COR-L47 (cell line): ENCODE measurements at regions not wholly inside any gene's neighbourhood (a gene's known extent, or its start where the extent isn't known, plus 50 kb on each side); places are given as distances from the start of the nearest gene placed in this dataset.
A peak's percentile ranks its signal among the peaks of the same experiment; 100 is the strongest.

Experiments
- DNase-seq: peaks from one replicate; lab custom pipeline; 2025; lab: John Stamatoyannopoulos, UW

DNA sequence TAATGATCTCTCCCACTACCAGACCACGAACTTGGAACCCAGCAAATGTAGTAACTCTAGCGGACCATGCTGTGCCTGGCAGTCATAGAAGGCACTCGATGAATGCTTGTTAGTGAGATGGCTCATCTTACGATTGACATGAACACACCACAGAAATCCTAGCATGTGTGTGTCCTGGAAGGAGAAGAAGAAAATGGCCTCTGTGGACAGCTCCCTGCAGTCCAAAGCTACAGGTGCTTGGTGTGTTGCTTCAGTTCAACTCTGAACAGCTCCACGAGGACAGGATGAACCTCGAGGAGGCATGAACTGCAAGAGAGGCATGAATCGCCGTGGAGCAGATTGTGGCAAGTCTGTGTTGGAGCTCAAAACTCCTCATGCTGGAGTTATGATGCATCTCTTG is 93.5 kb downstream of the KLF6 start:
- no peak for DNase-seq

DNA sequence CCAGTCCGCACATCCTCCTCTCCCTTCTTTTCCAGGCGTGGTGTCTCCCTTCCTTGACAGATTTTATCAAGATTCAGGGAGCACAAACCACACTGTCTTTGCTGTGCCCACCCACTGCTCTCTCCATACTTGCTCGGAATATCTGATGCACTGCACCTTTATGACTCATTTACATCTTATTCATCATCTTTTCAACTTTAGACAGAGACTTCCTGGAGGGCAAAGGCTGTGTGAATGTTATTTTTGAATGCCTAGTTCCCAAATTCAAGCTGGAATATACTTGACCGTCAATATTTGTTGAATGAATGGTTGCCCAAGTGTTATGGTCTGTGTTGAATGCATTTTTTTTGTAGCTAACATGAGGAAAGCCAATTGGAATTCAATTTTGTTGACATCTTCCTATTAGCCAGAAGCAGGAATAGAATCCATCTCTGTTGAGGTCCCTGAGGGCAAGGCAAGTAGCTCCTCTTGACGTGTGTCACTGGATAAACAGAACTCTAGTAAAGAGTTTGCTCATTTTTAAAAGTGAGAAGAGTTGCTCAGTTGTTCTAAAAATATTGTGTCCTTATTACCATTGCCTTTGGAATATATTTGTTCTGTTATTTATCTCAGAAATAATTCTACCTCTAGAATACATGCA is 95.0 kb downstream of the KLF6 start:
- DNase-seq, result no peak

DNA sequence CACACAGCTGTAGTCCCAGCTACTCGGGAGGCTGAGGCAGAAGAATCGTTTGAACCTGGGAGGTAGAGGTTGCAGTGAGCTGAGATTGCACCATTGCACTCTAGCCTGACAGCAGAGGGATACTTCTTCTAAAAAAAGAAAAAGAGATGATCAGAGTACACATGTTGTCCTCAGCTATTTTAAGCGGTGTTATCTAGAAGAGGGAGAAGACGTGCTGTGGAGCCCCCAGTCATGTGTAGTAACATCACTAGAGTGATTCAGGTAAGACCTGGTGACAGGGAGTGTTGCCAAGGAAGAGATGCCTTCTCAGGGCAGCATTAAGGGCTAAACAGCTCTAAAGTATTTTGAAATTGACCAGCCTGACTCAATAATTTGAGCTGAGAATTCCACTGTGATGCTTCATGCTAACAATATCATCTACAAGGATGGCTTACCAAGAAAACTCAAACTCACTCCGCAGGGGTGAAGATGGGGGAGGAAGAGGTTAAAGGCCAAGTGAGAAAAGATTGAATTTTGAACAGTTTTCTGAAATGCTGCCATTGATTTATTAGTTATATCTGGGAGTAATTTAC is 97.4 kb downstream of the KLF6 start:
- DNase-seq, result no peak

DNA sequence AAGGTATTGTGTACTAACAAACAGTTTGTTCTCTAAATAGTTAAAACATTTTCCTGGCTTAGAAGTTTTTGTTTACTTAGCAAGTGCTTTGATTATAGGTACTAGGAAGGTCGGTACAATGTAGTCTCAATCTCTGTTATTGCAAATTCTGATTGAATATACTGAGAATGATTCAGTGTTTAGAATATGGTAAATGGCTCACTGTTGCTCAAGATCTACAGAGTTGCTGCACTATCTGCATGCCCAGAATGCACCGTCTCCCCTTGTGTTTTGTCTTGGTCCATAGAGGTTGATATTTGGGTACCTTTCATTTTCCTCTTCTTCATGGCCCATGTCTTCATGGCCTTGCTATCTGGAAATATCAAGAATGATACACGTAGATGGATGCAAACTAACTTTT is 99.6 kb downstream of the KLF6 start:
- no peak for DNase-seq

DNA sequence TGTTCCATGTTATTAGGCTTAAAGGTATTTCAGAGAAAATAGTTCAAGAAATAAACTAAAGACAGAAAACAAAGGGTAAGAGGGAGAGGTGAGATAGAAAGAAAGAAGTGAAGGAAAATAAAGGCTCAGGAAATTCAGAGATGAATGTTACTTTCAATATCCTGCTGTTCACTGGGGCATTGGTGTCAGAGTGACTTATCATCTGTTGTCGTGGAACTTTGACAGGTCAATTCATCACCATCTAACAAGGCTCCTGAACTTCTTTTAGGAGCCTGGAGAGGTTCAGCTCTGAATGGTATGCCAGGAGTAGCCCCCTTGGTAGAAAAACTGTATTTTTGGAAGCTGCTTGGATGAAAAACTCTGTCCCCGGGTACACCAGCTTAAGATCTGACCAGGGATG is 100.1 kb downstream of the KLF6 start:
- no peak for DNase-seq

DNA sequence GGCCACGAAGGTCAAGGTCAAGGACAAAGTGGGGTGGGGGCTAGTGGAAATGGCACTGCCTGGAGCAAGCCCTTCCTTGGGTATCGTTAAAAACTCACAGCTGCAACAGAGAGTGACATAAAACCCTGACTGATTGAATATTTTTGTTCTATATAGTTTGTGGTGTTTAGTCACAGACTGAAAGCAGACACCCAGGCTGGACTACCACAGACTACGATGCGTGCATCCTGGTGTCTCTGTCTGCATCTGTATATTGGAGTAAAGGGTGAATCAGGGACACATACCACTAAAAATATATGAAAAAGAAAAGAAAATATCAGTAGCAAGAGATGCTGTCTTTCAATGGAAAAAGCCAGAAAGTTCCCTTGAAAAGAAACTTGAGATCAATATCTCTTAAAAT is 101.4 kb downstream of the KLF6 start:
- no peak for DNase-seq

DNA sequence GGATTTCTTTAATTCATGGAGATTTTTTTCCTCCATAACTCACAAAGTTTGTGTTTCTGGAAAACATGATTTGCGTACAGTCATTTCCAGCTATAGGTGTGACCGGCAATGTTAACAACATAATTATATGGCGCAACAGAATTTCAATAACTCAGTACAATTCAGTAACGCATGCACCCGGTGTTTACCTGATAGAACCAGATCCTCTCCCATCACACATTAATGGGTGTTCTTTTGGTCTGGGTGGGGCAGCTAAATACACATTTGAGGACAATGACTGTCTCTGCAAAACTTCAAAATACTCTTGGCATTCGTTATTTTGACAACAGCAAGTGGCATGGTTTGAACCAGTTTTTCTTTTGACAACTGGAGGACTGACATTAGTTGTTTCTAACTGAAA is 102.3 kb downstream of the KLF6 start:
- DNase-seq, result peak; percentile 3

DNA sequence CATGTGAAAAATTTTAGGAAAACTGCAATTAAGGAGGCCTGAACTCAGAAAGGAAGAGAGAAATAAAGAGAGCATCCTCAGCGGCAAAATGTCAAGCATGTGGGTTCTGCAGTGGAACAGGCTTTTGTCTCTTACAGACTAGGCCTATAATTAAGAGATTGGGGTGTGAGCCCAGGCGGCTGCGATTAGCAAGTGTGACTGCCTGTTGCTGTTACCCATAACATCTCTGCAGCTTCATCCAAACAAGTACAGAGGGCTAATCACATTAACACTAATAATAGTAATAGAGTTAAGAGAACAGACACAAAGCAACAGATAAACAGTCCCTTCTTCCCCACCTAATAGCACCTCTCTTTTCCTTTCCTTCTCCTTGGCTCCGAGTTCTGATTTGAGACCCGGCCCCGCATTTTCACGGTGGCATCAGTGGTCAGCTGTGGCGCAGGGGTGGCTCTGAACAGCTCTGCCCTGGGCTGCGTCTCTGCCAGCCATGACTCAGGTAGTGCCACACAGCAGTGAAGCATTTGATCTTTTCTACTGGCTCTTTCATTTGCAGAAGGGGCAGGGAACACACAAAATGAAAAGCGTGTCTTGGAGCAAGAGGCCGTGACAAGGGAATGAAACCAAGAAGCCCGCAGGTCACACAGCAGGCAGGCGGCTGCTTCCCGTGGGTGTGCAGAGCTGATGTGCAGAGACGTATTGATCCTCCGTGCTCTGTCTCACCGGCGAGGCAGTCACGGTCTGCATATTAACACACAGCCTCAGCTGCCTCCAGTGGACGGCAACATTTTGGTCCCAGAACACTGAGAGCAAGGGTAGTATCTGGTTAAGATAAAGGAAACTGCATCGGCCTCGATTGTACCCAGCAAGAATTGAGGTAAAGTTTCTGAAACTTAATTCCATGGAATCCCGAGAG is 103.1 kb downstream of the KLF6 start:
- peak; percentile 1 for DNase-seq

DNA sequence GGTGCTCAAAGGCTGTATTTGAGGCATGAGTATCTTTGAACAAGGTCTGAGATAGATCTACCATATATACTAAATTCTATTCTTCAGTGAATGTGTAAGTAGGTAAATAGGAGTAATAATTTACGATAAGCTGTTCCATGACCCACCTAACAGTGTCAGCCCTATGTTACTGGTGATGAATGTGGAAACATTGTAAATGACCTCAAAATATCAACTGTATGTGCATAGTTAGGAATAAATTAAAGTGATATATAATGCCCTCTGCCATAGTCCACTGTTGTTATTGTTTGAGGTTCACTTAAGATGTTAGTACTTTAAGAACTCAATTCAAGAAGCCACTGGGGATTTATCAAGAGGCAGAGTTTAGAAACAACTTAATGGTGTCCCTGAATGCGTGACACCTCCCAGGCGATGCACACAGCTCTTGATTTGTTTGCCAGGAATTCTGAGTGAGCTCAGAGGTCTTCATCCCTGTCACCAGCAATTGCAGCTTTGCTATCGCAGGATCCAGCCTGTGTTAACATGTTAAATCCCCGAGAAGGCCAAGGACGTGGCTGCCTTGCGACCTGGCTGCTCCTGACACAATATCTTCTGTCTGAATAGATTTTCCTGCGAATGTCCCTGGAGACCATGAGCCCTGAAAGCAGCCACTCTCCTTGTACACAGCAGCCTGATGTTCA is 104.9 kb downstream of the KLF6 start:
- DNase-seq, result no peak

DNA sequence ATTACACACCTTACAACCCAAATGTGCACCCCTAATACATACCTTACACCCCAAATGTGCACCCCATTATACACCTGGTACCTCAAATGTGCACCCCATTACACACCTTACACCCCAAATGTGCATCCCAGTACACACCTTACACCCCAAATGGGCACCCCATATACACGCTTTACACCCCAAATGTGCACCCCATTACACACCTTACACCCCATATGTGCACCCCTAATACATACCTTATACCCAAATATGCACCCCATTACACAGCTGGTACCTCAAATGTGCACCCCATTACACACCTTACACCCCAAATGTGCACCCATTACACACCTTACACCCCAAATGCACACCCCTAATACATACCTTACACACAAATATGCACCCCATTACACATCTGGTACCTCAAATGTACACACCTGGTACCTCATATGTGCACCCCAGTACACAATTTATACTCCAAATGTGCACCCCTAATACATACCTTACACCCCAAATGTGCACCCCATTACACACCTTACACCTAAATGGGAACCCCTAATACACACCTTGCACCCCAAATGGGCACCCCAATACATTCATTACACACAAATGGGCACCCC is 106.3 kb downstream of the KLF6 start:
- DNase-seq, result no peak

DNA sequence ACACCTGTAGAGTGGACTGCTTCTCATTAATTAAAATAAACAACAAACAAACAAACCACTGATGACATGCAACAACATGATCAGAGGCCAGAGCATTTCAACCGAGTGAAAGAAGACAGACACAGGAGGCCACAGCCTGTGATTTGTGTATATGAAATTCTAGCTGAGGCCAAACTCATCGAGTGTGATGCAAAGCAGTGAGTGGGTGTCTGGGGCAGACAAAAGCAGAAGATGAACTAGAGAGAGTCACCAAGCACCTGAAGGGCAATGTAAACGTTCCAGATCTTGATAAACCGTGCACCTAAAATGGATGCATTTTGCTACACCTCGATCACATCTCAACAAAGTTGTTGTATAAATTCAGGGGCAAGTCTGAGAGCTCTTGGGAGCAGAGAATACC is 108.4 kb downstream of the KLF6 start:
- no peak for DNase-seq

DNA sequence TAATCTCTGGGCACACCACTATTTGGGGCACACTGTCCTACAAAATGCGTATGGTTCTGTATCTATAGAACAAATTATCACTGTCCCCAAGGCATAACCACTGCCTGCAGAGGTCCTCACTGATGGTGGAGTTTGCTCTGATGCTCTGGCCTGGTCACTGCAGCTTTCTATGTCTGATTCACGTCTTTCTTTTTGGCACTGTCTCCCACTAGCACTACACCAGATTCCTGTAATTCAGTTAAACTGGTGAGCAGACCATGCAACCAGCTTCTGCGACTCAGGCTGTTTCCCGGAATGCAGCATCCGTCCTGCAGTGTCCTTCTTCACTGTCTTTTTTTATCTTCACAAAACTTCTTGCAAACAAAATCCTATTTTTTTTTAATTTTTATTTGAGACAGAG is 112.8 kb downstream of the KLF6 start:
- DNase-seq, result no peak

DNA sequence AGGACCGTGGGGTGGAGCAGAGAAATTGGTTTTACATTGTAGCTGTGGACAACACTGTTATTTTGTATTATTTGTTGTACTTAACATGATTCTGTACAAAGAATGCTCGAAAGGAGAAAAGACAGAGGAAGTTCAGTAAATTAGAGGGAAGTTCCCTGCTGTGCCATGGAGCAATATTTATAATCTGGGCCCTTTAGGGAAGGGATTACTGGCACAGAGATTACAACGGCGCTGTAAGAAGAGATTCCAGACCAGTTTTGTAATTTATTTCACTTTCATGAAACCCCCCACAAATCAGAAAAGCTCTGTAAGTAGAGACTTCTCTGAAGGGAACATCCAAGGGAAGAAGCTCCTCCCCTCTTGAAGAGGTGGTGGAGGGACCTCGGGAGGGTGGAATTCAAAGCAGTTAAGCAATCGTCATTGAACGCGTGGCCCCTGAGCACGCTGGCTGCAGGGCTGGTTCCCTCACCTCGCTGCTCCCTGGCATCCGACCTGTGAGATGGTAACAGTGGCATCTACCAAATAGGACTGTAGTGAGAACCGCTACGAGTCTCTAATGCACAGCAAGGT is 113.5 kb downstream of the KLF6 start:
- no peak for DNase-seq

DNA sequence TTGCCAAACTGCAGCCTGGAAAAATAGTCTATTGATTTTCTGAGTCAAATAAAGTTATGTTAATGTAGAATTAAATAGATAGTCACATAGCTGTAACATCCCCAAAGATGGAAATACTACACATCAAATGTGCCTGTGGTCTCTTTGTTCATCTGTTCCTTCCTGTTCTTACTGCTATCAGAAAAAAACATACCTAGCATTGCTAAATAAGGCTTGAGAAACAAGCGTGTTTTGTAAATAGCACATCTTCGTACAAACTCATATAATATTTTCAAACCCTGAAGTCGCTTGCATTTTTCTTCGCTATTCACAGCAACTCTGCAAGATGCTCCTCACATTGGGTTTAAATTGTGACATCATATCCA is 116.1 kb downstream of the KLF6 start:
- DNase-seq, result no peak

DNA sequence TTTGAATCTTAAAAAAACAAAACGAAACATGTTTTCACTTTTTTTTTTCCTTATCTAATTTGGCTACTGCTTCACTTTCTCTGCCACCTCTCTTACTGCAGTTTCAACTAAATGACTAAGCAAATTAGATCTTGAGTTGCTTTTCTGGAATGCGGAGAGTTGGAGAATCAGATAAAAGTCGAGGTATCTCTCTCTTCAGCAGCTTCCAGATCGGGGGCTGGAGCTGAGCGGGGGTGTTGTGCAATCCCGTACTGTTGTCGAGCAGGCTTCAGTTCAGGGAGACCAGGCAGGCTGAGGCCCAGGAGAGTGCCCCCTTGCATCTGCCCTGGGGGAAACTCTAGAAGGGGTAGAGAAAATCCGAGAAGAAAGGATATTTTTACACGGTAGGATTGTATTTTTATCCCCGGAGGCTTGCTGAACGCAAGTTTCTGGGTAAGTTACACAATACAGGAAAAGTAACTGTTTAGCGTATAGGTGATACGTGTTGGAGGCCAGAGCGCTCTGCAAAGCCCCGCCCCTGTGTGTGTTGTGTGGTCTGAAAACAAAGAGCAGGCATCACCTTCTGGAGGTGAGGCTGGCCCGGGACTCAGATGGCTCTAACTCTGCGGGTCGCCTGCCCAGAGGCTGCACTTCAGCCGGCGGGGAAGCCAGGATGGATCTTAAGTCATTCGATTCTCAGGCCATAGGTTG is 116.6 kb downstream of the KLF6 start:
- DNase-seq, result no peak

DNA sequence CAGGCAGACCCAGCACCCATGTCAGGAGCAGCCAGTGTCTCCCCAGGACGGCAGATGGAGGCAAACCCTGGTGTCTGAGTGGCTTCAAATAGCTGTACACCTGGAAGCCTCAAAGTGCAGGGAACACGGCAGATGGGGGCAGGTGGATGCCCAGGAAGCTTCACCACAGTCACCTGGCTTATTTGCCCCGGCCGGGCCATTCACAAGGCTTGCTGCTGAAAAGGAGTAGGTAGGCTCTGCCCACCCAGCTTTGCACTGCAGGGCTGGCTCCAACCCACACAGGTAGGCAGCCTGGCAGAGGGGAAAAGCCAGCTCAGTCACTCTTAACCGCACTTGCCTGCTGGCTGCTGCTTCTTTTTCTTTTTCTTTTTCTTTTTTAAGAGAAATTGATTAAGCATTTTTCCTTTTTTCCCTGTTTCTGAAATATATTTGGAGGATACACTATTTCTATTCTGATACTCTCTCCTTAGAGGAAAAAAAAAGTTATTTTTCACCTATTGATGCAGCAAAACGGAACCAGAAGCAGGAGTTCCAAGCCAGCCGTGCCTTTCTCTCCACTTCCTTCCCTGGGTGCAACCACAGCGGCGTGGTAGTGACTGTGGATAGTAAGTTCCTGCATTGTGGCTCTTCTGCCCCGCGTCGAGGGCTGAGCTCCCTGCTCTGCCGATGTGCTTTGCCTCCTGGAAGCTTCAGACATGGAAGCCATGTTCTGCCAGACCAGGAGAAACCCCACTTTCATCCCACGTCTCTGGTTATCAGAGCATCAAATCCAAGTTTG is 118.3 kb downstream of the KLF6 start:
- DNase-seq, result no peak

DNA sequence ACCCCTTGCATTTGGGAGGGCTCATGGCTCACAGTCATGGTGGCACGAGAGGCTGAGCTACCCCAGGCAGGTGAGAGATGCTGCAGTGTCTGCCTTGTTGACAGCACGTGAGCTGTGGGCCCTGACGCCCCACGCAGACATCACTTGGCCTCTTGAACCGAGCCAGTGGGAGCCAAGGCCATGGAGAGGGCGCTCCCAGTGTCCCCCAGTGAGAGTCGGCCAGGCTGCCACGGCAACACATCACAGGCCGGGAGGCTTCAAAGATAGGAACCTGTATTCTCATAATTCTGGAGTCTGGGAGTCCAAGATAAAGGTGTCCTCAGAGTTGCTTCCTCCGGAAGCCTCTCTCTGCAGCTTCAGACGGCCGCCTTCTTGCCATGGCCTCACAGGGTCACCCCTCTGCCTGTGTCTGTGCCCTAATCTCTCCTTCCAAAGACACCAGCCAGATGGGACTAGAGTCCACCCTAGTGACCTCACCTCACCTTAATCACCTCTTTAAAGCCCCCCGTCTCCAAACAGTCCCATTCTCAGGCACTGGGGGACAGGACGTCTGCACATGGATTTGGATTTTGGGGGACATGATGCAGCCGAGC is 119.6 kb downstream of the KLF6 start:
- no peak for DNase-seq

DNA sequence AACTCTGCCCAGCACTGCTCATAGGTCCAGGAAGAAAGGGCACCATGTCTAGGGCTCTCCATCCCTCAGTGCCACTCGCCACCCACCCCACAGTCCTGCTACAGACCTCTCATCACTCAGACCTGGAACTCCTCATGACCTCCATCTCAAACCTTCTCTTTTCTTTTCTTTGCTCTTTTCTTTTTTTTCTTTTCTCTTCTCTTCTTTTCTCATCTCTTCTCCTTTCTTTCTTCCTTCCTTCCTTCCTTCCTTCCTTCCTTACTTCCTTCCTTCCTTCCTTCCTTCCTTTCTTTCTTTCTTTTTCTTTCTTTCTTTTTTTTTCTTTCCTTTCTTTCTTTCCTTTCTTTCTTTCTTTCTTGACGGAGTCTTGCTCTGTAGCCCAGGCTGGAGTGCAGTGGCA is 122.2 kb downstream of the KLF6 start:
- no peak for DNase-seq

DNA sequence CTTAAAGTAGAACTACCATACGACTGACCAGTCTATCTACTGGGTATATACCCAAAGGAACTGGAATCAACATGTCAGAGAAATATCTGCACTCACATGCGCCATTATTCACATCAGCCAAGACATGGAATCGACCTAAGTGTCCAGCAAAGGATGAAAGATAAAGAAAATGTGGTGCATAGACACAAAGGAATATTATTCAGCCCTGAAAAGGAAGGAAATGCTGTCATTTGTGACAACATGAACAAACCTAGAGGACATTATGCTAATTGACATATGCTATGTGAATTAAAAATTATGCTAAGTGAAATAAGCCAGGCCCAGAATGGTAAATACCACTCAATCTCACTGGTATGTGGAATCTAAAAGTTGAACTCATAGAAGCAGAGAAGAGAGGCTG is 123.7 kb downstream of the KLF6 start:
- no peak for DNase-seq

DNA sequence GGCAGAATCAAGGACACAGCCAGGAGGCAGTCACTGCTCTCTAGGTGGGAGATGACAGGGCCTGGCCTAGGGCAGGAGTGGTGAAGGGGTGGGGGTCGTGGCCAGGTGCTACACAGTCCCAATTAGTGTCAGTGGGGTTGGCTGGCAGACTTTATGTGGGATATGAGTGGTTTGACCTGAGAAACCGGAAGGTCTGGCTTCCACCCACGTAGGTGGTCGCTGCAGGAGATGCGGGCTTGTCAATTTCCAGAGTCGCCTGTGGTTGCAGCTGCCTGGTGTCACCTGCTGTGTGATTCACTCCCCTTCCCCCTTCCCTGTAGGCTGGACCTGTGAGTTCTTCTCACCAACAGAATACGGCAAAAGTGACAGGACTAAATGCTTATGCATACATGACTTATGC is 124.3 kb downstream of the KLF6 start:
- no peak for DNase-seq
